ENCODE measurements at regions not wholly inside any gene's neighbourhood (a gene's known extent, or its start where the extent isn't known, plus 50 kb on each side); places are given as distances from the start of the nearest gene placed in this dataset.

DNA sequence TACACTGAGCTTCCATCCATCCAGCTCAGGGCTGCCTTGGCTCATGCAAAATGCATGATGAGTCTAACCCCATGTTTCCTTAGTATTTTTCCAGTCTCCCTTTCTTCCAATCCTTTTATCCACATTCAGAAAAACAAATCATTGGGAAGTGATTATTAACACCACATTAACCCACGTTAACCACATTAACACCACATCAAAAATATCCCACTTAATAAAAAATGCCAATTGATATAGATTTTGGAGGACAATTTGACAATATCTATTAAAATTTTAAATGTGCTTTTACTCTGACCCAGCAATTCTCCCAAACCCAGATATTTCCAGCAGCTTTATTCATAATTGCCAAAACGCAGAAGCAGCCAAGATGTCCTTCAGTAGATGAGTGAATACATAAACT lies 75.6 kb upstream of the SRD5A3 start:
- no peak for TF ChIP-seq SMC3 (conservative IDR thresholded peaks at IDR 0.05; ENCODE audit: poor library complexity)
- TF ChIP-seq, protein P1, sequence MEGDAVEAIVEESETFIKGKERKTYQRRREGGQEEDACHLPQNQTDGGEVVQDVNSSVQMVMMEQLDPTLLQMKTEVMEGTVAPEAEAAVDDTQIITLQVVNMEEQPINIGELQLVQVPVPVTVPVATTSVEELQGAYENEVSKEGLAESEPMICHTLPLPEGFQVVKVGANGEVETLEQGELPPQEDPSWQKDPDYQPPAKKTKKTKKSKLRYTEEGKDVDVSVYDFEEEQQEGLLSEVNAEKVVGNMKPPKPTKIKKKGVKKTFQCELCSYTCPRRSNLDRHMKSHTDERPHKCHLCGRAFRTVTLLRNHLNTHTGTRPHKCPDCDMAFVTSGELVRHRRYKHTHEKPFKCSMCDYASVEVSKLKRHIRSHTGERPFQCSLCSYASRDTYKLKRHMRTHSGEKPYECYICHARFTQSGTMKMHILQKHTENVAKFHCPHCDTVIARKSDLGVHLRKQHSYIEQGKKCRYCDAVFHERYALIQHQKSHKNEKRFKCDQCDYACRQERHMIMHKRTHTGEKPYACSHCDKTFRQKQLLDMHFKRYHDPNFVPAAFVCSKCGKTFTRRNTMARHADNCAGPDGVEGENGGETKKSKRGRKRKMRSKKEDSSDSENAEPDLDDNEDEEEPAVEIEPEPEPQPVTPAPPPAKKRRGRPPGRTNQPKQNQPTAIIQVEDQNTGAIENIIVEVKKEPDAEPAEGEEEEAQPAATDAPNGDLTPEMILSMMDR (IDR thresholded peaks at IDR 0.05; ENCODE audit: poor library complexity, severe bottlenecking), result no peak
- no peak for TF ChIP-seq POLR2AphosphoS5 (IDR thresholded peaks at IDR 0.05)
- TF ChIP-seq MXI1 (conservative IDR thresholded peaks at IDR 0.05; ENCODE audit: poor library complexity, severe bottlenecking), result no peak
- no peak for TF ChIP-seq RAD21 (conservative IDR thresholded peaks at IDR 0.05)
- no peak for TF ChIP-seq EP300 (conservative IDR thresholded peaks at IDR 0.05; ENCODE audit: poor library complexity, severe bottlenecking)
- TF ChIP-seq, protein P2, sequence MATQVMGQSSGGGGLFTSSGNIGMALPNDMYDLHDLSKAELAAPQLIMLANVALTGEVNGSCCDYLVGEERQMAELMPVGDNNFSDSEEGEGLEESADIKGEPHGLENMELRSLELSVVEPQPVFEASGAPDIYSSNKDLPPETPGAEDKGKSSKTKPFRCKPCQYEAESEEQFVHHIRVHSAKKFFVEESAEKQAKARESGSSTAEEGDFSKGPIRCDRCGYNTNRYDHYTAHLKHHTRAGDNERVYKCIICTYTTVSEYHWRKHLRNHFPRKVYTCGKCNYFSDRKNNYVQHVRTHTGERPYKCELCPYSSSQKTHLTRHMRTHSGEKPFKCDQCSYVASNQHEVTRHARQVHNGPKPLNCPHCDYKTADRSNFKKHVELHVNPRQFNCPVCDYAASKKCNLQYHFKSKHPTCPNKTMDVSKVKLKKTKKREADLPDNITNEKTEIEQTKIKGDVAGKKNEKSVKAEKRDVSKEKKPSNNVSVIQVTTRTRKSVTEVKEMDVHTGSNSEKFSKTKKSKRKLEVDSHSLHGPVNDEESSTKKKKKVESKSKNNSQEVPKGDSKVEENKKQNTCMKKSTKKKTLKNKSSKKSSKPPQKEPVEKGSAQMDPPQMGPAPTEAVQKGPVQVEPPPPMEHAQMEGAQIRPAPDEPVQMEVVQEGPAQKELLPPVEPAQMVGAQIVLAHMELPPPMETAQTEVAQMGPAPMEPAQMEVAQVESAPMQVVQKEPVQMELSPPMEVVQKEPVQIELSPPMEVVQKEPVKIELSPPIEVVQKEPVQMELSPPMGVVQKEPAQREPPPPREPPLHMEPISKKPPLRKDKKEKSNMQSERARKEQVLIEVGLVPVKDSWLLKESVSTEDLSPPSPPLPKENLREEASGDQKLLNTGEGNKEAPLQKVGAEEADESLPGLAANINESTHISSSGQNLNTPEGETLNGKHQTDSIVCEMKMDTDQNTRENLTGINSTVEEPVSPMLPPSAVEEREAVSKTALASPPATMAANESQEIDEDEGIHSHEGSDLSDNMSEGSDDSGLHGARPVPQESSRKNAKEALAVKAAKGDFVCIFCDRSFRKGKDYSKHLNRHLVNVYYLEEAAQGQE (IDR thresholded peaks at IDR 0.05; ENCODE audit: borderline replicate concordance), result no peak
- TF ChIP-seq TAF1 (IDR thresholded peaks at IDR 0.05; ENCODE audit: low read depth), result no peak
- TF ChIP-seq EZH2 (IDR thresholded peaks at IDR 0.05; ENCODE audit: borderline replicate concordance, insufficient read depth, low read length, poor library complexity, severe bottlenecking), result no peak
- Histone ChIP-seq H3K27ac (ENCODE audit: low read length) (no peak overlapping the region), H3K9me2 (ENCODE audit: insufficient read depth, low read length) (no peaks in the 10 kb centered on the region), H3K27me3 (ENCODE audit: insufficient read depth, low read depth, low read length) (no peaks in the 10 kb centered on the region), H3K4me2 (ENCODE audit: low read length) (no peak overlapping the region), H4K20me1 (ENCODE audit: insufficient read depth) (no peaks in the 10 kb centered on the region), H2AFZ (ENCODE audit: low read depth, low read length) (no peak overlapping the region), H3K4me3 (ENCODE audit: low read length) (no peak overlapping the region), H3K9ac (ENCODE audit: low read length) (no peak overlapping the region), H3K9me3 (ENCODE audit: low read length) (no peaks in the 10 kb centered on the region), H3K79me2 (replicated peaks; ENCODE audit: insufficient read depth, low read length) (no peaks in the 10 kb centered on the region), H3K36me3 (ENCODE audit: insufficient read depth, low read length) (no peaks in the 10 kb centered on the region), H3F3A (ENCODE audit: insufficient read depth, low read length, poor library complexity, severe bottlenecking) (no peaks in the 10 kb centered on the region)

DNA sequence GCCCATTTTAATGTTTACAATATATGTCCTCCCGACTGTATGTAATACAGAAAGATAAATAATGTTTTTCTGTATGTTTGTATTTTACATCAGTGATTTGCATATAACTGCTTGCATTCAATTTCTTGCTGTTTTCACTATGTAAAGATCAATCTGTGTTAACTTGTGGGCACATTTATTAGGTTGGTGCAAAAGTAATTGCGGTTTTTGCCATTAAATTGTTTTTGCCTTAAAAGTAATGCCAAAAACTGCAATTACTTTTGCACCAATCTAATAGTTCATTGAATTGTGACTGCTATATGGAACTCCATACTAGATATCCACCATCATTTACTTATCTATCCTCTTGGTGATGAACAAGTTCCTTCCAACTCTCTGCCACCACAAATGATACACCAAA lies 73.9 kb upstream of the SRD5A3 start:
- Histone ChIP-seq H2AFZ (ENCODE audit: low read depth, low read length) (no peak overlapping the region), H3K27ac (ENCODE audit: low read length) (no peak overlapping the region), H3K27me3 (ENCODE audit: insufficient read depth, low read depth, low read length) (no peaks in the 10 kb centered on the region), H3K9ac (ENCODE audit: low read length) (no peak overlapping the region), H3K4me2 (ENCODE audit: low read length) (no peak overlapping the region), H4K20me1 (ENCODE audit: insufficient read depth) (no peaks in the 10 kb centered on the region), H3K36me3 (ENCODE audit: insufficient read depth, low read length) (no peaks in the 10 kb centered on the region), H3K4me3 (ENCODE audit: low read length) (no peak overlapping the region), H3K79me2 (replicated peaks; ENCODE audit: insufficient read depth, low read length) (no peaks in the 10 kb centered on the region), H3F3A (ENCODE audit: insufficient read depth, low read length, poor library complexity, severe bottlenecking) (no peaks in the 10 kb centered on the region), H3K9me2 (ENCODE audit: insufficient read depth, low read length) (no peaks in the 10 kb centered on the region), H3K9me3 (ENCODE audit: low read length) (no peaks in the 10 kb centered on the region)
- TF ChIP-seq, protein P2 (IDR thresholded peaks at IDR 0.05; ENCODE audit: borderline replicate concordance), result no peak
- TF ChIP-seq, protein P1 (IDR thresholded peaks at IDR 0.05; ENCODE audit: poor library complexity, severe bottlenecking), result no peak
- TF ChIP-seq SMC3 (conservative IDR thresholded peaks at IDR 0.05; ENCODE audit: poor library complexity) (no peak), POLR2AphosphoS5 (IDR thresholded peaks at IDR 0.05) (no peak), RAD21 (conservative IDR thresholded peaks at IDR 0.05) (no peak), TAF1 (IDR thresholded peaks at IDR 0.05; ENCODE audit: low read depth) (no peak), EZH2 (IDR thresholded peaks at IDR 0.05; ENCODE audit: borderline replicate concordance, insufficient read depth, low read length, poor library complexity, severe bottlenecking) (no peak), EP300 (conservative IDR thresholded peaks at IDR 0.05; ENCODE audit: poor library complexity, severe bottlenecking) (no peak), MXI1 (conservative IDR thresholded peaks at IDR 0.05; ENCODE audit: poor library complexity, severe bottlenecking) (no peak)

Data from neural cell (in vitro differentiated cells).